HCT116 (cell line): ENCODE measurements at regions not wholly inside any gene's neighbourhood (a gene's known extent, or its start where the extent isn't known, plus 50 kb on each side); places are given as distances from the start of the nearest gene placed in this dataset.

Source experiments
- ATAC-seq: fragments of 200-7000 bp; cut with Tn5 transposase; 2 replicates; pipeline ENCODE4 v1.9.1; 2020; ENCODE audit warnings: mild to moderate bottlenecking, moderate library complexity
- BruUV-seq: library from RNA; stranded (reverse); fragments of 400-500 nt; replicated peaks from 2 replicates; lab custom pipeline; 2021; lab: Mats Ljungman, UMichigan
- CTCF ChIA-PET: fragments of 300-600 bp; sonication (Branson Sonifier 250); formaldehyde crosslinking; loops from one replicate; lab custom pipeline; 2021; ENCODE audit warnings: antibody characterized with exemption; lab: Charles Lee
- POLR2A ChIA-PET: fragments of 300-600, 350-600 bp; sonication (Branson Sonifier 250); formaldehyde crosslinking; loops from one replicate; lab custom pipeline; 2021; ENCODE audit warnings: antibody characterized with exemption; lab: Charles Lee
- RAD21 ChIA-PET, 2 experiments: fragments of 300-600 bp; sonication (Branson Sonifier 250); formaldehyde crosslinking; loops; one replicate each; lab custom pipeline; 2023; ENCODE audit warnings: low total read pairs in 2 of 2; ENCODE audit not compliant: uncharacterized antibody in 2 of 2, unreplicated experiment in 2 of 2, low non-redundant PET in 1 of 2; lab: Charles Lee
- DNase-seq: peaks from one replicate; pipeline ENCODE4 v3.0.0-alpha.2; 2010; ENCODE audit warnings: low read depth, low spot score
- H2AFZ ChIP-seq: fragments of 200-600 bp; shearing (Covaris generic), sonication (generic); 2 replicates; pipeline ENCODE4 v1.6.1; 2017; ENCODE audit warnings: low read depth, mixed run types, mixed read lengths, antibody characterized with exemption, low read length; ENCODE audit not compliant: poor library complexity, severe bottlenecking
- H3K27ac ChIP-seq: 2 replicates; pipeline ENCODE4 v1.5.1; 2012; ENCODE audit warnings: low read depth, low read length
- H3K27me3 ChIP-seq: fragments of 200-600 bp; sonication (generic); 2 replicates; pipeline ENCODE4 v1.6.1; 2016; ENCODE audit warnings: mixed run types, low read length, mixed read lengths; ENCODE audit not compliant: insufficient read depth
- H3K36me3 ChIP-seq, 2 experiments: fragments of 200-500 bp in 1 of 2; fragments of 200-600 bp in 1 of 2; sonication (Bioruptor generic) in 1 of 2; sonication (generic) in 1 of 2; 2 replicates each; pipeline versions ENCODE4 v1.5.1 to v1.6.1; 2014 to 2016; ENCODE audit warnings: low read length in 2 of 2, inconsistent platforms in 1 of 2, mixed read lengths in 1 of 2, mixed run types in 1 of 2; ENCODE audit not compliant: insufficient read depth in 2 of 2, control insufficient read depth in 1 of 2
- H3K4me1 ChIP-seq, 2 experiments: fragments of 200-600 bp in 1 of 2; sonication (generic) in 1 of 2; 2 replicates each; pipeline versions ENCODE4 v1.5.1 to v1.6.1; 2012 to 2017; ENCODE audit warnings: low read length in 2 of 2, inconsistent platforms in 1 of 2, mild to moderate bottlenecking in 1 of 2, mixed read lengths in 1 of 2, mixed run types in 1 of 2, moderate library complexity in 1 of 2; ENCODE audit not compliant: insufficient read depth in 2 of 2, control insufficient read depth in 1 of 2
- H3K4me2 ChIP-seq: fragments of 200-600 bp; sonication (generic); 2 replicates; pipeline ENCODE4 v1.6.1; 2017; ENCODE audit warnings: mixed run types, low read length, mixed read lengths
- H3K4me3 ChIP-seq, 2 experiments: fragments of 200-600 bp in 1 of 2; sonication (generic) in 1 of 2; replicated peaks in 1 of 2; 2 replicates each; pipeline ENCODE4 v1.5.1; 2011 to 2016; ENCODE audit warnings: low read length in 2 of 2, control low read depth in 1 of 2, low read depth in 1 of 2, mild to moderate bottlenecking in 1 of 2, mixed read lengths in 1 of 2, mixed run types in 1 of 2
- H3K79me2 ChIP-seq: fragments of 200-600 bp; sonication (generic); 2 replicates; pipeline ENCODE4 v1.6.1; 2017; ENCODE audit warnings: mild to moderate bottlenecking, mixed run types, low read length, moderate library complexity, mixed read lengths; ENCODE audit not compliant: insufficient read depth
- H3K9ac ChIP-seq: fragments of 200-600 bp; sonication (generic); 2 replicates; pipeline ENCODE4 v1.6.1; 2016; ENCODE audit warnings: low read length, mixed read lengths
- H3K9me2 ChIP-seq: fragments of 200-600 bp; sonication (generic), shearing (Covaris generic); 2 replicates; pipeline ENCODE4 v1.6.1; 2017; ENCODE audit warnings: mixed run types, mild to moderate bottlenecking, moderate library complexity; ENCODE audit not compliant: insufficient read depth
- H3K9me3 ChIP-seq, 2 experiments: fragments of 200-500 bp in 1 of 2; fragments of 200-600 bp in 1 of 2; sonication (Bioruptor generic) in 1 of 2; sonication (generic) in 1 of 2; 2 replicates each; pipeline ENCODE4 v1.6.1; 2014 to 2017; ENCODE audit warnings: low read length in 2 of 2, mixed read lengths in 2 of 2, inconsistent platforms in 1 of 2, low read depth in 1 of 2, mild to moderate bottlenecking in 1 of 2, mixed run types in 1 of 2, moderate library complexity in 1 of 2; ENCODE audit not compliant: control insufficient read depth in 1 of 2, insufficient read depth in 1 of 2
- H4K20me1 ChIP-seq: fragments of 200-600 bp; sonication (generic), shearing (Covaris generic); 2 replicates; pipeline ENCODE4 v1.6.1; 2017; ENCODE audit warnings: mixed run types, mild to moderate bottlenecking, moderate library complexity; ENCODE audit not compliant: insufficient read depth
- ATF3 ChIP-seq: IDR thresholded peaks from 2 replicates; pipeline ENCODE4 v1.6.1; 2012
- CEBPB ChIP-seq: IDR thresholded peaks from 2 replicates; pipeline ENCODE4 v1.6.1; 2012; ENCODE audit warnings: low read depth
- CTCF ChIP-seq, 3 experiments: fragments of 200-600 bp in 1 of 3; sonication (generic) in 1 of 3; IDR thresholded peaks in 2 of 3; conservative IDR thresholded peaks in 1 of 3; 2 replicates each; pipeline ENCODE4 v1.5.1; 2012 to 2017; ENCODE audit warnings: low read depth in 2 of 3, low read length in 2 of 3, antibody characterized with exemption in 1 of 3, borderline replicate concordance in 1 of 3, control low read depth in 1 of 3, mild to moderate bottlenecking in 1 of 3, mixed read lengths in 1 of 3, mixed run types in 1 of 3, moderate library complexity in 1 of 3; ENCODE audit not compliant: insufficient read depth in 1 of 3
- FOSL1 ChIP-seq: IDR thresholded peaks from 2 replicates; pipeline ENCODE4 v1.6.1; 2012; ENCODE audit warnings: low read depth
- JUND ChIP-seq: IDR thresholded peaks from 2 replicates; pipeline ENCODE4 v1.6.1; 2012
- MAX ChIP-seq: IDR thresholded peaks from 2 replicates; pipeline ENCODE4 v1.6.1; 2012
- RAD21 ChIP-seq: IDR thresholded peaks from 2 replicates; pipeline ENCODE4 v1.6.1; 2012; ENCODE audit warnings: low read depth, mild to moderate bottlenecking
- REST ChIP-seq: IDR thresholded peaks from 2 replicates; pipeline ENCODE4 v1.6.1; 2012; ENCODE audit warnings: low read depth
- SIN3A ChIP-seq: IDR thresholded peaks from 2 replicates; pipeline ENCODE4 v1.6.1; 2012; ENCODE audit warnings: low read depth
- SP1 ChIP-seq: IDR thresholded peaks from 2 replicates; pipeline ENCODE4 v1.6.1; 2012; ENCODE audit warnings: low read depth
- SRF ChIP-seq: IDR thresholded peaks from 2 replicates; pipeline ENCODE4 v1.6.1; 2012; ENCODE audit warnings: low read depth
- YY1 ChIP-seq: IDR thresholded peaks from 2 replicates; pipeline ENCODE4 v1.6.1; 2011; ENCODE audit warnings: low read length, low read depth, moderate library complexity, mild to moderate bottlenecking; ENCODE audit not compliant: insufficient replicate concordance; ENCODE audit errors: extremely low read depth
- ZFX ChIP-seq: fragments of 450-650 bp; IDR thresholded peaks from 2 replicates; pipeline ENCODE4 v1.6.1; 2017
- intact Hi-C: fragments of 100-400 bp; cut with micrococcal nuclease; formaldehyde crosslinking; loops from 2 replicates; pipeline ENCODE4 v1.10.0; 2022

GRCh38 chr6:85089255-85089654, 324.9 kb upstream of the TBX18 start:
- ChIA-PET POLR2A (no interaction called here), RAD21 (no interaction called here), CTCF (no interaction called here)
- DNase-seq (no peak), ATAC-seq (no peak)
- no peaks in the 10 kb centered on the region for H3K9me3 ChIP-seq
- H3K4me1 ChIP-seq, result no peaks in the 10 kb centered on the region
- H3K79me2 ChIP-seq, result no peaks in the 10 kb centered on the region
- BruUV-seq, result no TSS peak
- no peaks in the 10 kb centered on the region for H4K20me1 ChIP-seq
- H3K27me3 ChIP-seq, result no peaks in the 10 kb centered on the region
- H3K4me2 ChIP-seq, result no peak overlapping the region
- no peak for TF ChIP-seq REST
- no peak for TF ChIP-seq FOSL1
- TF ChIP-seq ZFX, result no peak
- no peak for TF ChIP-seq YY1
- TF ChIP-seq JUND, result no peak
- TF ChIP-seq SIN3A, result no peak
- no peak for TF ChIP-seq RAD21
- no peak for TF ChIP-seq CTCF (IDR thresholded peaks at IDR 0.05 in 2 of 3, conservative IDR thresholded peaks at IDR 0.05 in 1 of 3; ENCODE audit: borderline replicate concordance in 1 of 3, insufficient read depth in 1 of 3, low read depth in 2 of 3, low read length in 2 of 3)
- TF ChIP-seq ATF3, result no peak
- no peak for TF ChIP-seq SRF
- no peak for TF ChIP-seq MAX
- no peak for TF ChIP-seq CEBPB
- no peak for TF ChIP-seq SP1
- H3K9ac ChIP-seq, result no peak overlapping the region
- H2AFZ ChIP-seq, result no peak overlapping the region
- intact Hi-C loops, result no loop called here
- no peak overlapping the region for H3K27ac ChIP-seq
- H3K9me2 ChIP-seq, result no peaks in the 10 kb centered on the region
- no peak overlapping the region for H3K4me3 ChIP-seq
- no peaks in the 10 kb centered on the region for H3K36me3 ChIP-seq
